ENCODE measurements at regions not wholly inside any gene's neighbourhood (a gene's known extent, or its start where the extent isn't known, plus 50 kb on each side); places are given as distances from the start of the nearest gene placed in this dataset.
A peak's percentile ranks its signal among the peaks of the same experiment; 100 is the strongest.

DNA sequence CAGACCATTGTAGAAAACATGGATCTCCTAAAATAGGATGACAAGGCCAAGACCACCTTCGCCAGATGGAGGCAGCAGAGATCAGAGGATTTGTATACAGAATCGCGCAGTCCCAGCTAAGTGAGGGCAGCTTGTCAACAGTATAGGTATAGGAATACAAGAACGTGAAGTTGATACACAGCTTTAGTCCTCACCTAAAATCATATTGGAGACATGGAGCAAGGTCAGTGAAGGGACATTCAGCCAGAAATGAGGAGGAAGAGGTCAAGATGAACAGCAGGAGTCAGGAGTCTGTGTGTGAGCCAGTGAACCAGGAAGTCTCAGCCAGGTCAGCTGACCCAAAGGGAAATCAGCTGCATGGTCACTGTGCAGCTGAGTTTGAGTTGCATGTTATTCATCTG, 263.4 kb upstream of the PRKCQ start:
- Histone ChIP-seq H3K9me3 (replicated peaks in 1 of 2; ENCODE audit: control insufficient read depth in 2 of 2, insufficient read depth in 1 of 2, low read depth in 1 of 2, low read length in 2 of 2) (peaks cover 2 to 3% of the 10 kb centered on the region in 2 donors), H2BK15ac (ENCODE audit: low read length) (no peak overlapping the region), H3K9ac (ENCODE audit: low read depth, low read length, poor library complexity) (no peak overlapping the region), H3K4me1 (ENCODE audit: control insufficient read depth in 2 of 2, insufficient read depth in 1 of 2, low read depth in 1 of 2, low read length in 2 of 2) (no peaks in the 10 kb centered on the region), H4K8ac (ENCODE audit: low read depth, low read length) (no peak overlapping the region), H4K91ac (ENCODE audit: low read depth, low read length, poor library complexity) (no peak overlapping the region), H3K23ac (ENCODE audit: low read depth, low read length, poor library complexity) (no peak overlapping the region), H3K27me3 (ENCODE audit: control insufficient read depth in 3 of 3, insufficient read depth in 3 of 3, low read depth in 1 of 3, low read length in 3 of 3) (no peaks in the 10 kb centered on the region), H3K4ac (ENCODE audit: low read length) (no peak overlapping the region), H3K14ac (ENCODE audit: low read length) (no peak overlapping the region), H3K4me3 (ENCODE audit: low read length in 2 of 2) (no peak overlapping the region), H2AFZ (ENCODE audit: low read length) (peak overlapping the region; percentile 65), H2BK120ac (ENCODE audit: low read depth, low read length) (no peak overlapping the region), H2BK12ac (ENCODE audit: low read length) (no peak overlapping the region), H2AK5ac (ENCODE audit: low read depth, low read length) (no peak overlapping the region), H3K18ac (ENCODE audit: low read length) (no peak overlapping the region), H2BK5ac (ENCODE audit: low read length) (no peak overlapping the region), H3K4me2 (ENCODE audit: insufficient read depth, low read length, poor library complexity, severe bottlenecking) (no peak overlapping the region), H3K36me3 (replicated peaks in 1 of 2; ENCODE audit: control insufficient read depth in 2 of 2, insufficient read depth in 2 of 2, low read length in 2 of 2) (no peaks in the 10 kb centered on the region), H3K27ac (replicated peaks; ENCODE audit: low read length) (no peak overlapping the region), H3K79me1 (ENCODE audit: low read depth, low read length) (no peaks in the 10 kb centered on the region)
- no peak for DNase-seq (ENCODE audit: low spot score)
- WGBS, 2 donors (ENCODE audit: extremely low coverage in 2 of 2, insufficient read length in 2 of 2, insufficient replicate concordance in 1 of 2): no CpG with 5 or more reads among the region's 4 CpGs

DNA sequence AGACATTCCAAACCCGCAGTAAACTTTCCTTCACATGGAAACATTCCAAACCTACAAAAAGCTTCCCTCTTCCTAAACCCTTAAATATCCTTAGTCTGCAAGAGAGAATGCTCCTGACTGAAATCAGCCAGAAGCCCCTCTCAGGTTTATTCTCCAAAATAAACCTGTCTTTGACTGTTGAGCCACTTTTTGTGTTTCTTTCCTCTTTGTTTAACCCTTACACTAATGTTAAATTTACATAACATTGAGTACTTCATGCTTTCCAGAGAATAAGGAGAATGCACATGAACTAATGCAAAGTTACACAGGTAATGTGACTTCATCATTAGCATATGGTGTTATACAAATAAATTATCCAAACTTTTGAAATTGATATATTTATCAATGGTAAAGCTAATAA, 262.6 kb upstream of the PRKCQ start:
- no CpG with 5 or more reads among the region's 1 CpG for WGBS, 2 donors (ENCODE audit: extremely low coverage in 2 of 2, insufficient read length in 2 of 2, insufficient replicate concordance in 1 of 2)

DNA sequence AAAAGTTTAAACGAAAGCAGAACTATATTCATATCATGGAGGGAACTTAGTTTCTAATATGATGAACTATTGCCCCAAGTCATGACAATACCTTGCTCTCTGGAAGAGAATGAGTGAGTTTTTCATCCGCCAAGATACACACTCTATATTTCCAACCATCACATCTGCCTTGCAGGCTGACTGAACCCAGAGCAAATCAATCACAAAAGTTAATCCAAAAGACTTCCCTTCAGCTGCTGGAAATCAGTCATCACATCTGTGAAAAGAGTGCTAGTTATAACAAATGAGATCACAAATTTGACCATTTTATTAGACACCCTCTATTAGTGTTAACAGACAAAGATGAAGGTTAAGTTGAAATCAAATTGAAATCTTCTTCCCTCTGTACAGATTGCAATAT, 261.7 kb upstream of the PRKCQ start:
- no peaks in the 10 kb centered on the region for H3K4me1 ChIP-seq (ENCODE audit: control insufficient read depth in 2 of 2, insufficient read depth in 1 of 2, low read depth in 1 of 2, low read length in 2 of 2)
- H3K36me3 ChIP-seq (replicated peaks in 1 of 2; ENCODE audit: control insufficient read depth in 2 of 2, insufficient read depth in 2 of 2, low read length in 2 of 2): no peaks in the 10 kb centered on the region
- H2BK120ac ChIP-seq (ENCODE audit: low read depth, low read length): no peak overlapping the region
- peaks cover 2 to 3% of the 10 kb centered on the region in 2 donors for H3K9me3 ChIP-seq (replicated peaks in 1 of 2; ENCODE audit: control insufficient read depth in 2 of 2, insufficient read depth in 1 of 2, low read depth in 1 of 2, low read length in 2 of 2)
- H2AK5ac ChIP-seq (ENCODE audit: low read depth, low read length): no peak overlapping the region
- H3K79me1 ChIP-seq (ENCODE audit: low read depth, low read length): no peaks in the 10 kb centered on the region
- H3K23ac ChIP-seq (ENCODE audit: low read depth, low read length, poor library complexity): no peak overlapping the region
- H2BK15ac ChIP-seq (ENCODE audit: low read length): no peak overlapping the region
- H3K4me2 ChIP-seq (ENCODE audit: insufficient read depth, low read length, poor library complexity, severe bottlenecking): no peak overlapping the region
- no peak overlapping the region for H3K4me3 ChIP-seq (ENCODE audit: low read length in 2 of 2)
- no peak overlapping the region for H2BK5ac ChIP-seq (ENCODE audit: low read length)
- H4K91ac ChIP-seq (ENCODE audit: low read depth, low read length, poor library complexity): no peak overlapping the region
- no peak overlapping the region for H4K8ac ChIP-seq (ENCODE audit: low read depth, low read length)
- no peak overlapping the region for H3K4ac ChIP-seq (ENCODE audit: low read length)
- H3K27me3 ChIP-seq (ENCODE audit: control insufficient read depth in 3 of 3, insufficient read depth in 3 of 3, low read depth in 1 of 3, low read length in 3 of 3): no peaks in the 10 kb centered on the region
- H2BK12ac ChIP-seq (ENCODE audit: low read length): no peak overlapping the region
- no peak overlapping the region for H3K18ac ChIP-seq (ENCODE audit: low read length)
- H2AFZ ChIP-seq (ENCODE audit: low read length): no peak overlapping the region
- H3K14ac ChIP-seq (ENCODE audit: low read length): no peak overlapping the region
- H3K27ac ChIP-seq (replicated peaks; ENCODE audit: low read length): no peak overlapping the region
- H3K9ac ChIP-seq (ENCODE audit: low read depth, low read length, poor library complexity): no peak overlapping the region
- WGBS, 2 donors (ENCODE audit: extremely low coverage in 2 of 2, insufficient read length in 2 of 2, insufficient replicate concordance in 1 of 2): no CpG with 5 or more reads among the region's 2 CpGs
- no peak for DNase-seq (ENCODE audit: low spot score)

More for the DNA sequence above, 262.6 kb upstream of the PRKCQ start:
- Histone ChIP-seq H3K18ac (ENCODE audit: low read length) (no peak overlapping the region), H2AFZ (ENCODE audit: low read length) (no peak overlapping the region), H3K9me3 (replicated peaks in 1 of 2; ENCODE audit: control insufficient read depth in 2 of 2, insufficient read depth in 1 of 2, low read depth in 1 of 2, low read length in 2 of 2) (peaks cover 2 to 3% of the 10 kb centered on the region in 2 donors), H2BK120ac (ENCODE audit: low read depth, low read length) (no peak overlapping the region), H3K4ac (ENCODE audit: low read length) (no peak overlapping the region), H3K79me1 (ENCODE audit: low read depth, low read length) (no peaks in the 10 kb centered on the region), H2BK15ac (ENCODE audit: low read length) (no peak overlapping the region), H3K9ac (ENCODE audit: low read depth, low read length, poor library complexity) (no peak overlapping the region), H4K8ac (ENCODE audit: low read depth, low read length) (no peak overlapping the region), H3K4me3 (ENCODE audit: low read length in 2 of 2) (no peak overlapping the region), H4K91ac (ENCODE audit: low read depth, low read length, poor library complexity) (no peak overlapping the region), H2AK5ac (ENCODE audit: low read depth, low read length) (no peak overlapping the region), H3K36me3 (replicated peaks in 1 of 2; ENCODE audit: control insufficient read depth in 2 of 2, insufficient read depth in 2 of 2, low read length in 2 of 2) (no peaks in the 10 kb centered on the region), H2BK5ac (ENCODE audit: low read length) (no peak overlapping the region), H3K4me1 (ENCODE audit: control insufficient read depth in 2 of 2, insufficient read depth in 1 of 2, low read depth in 1 of 2, low read length in 2 of 2) (no peaks in the 10 kb centered on the region), H3K23ac (ENCODE audit: low read depth, low read length, poor library complexity) (no peak overlapping the region), H3K14ac (ENCODE audit: low read length) (no peak overlapping the region), H3K27me3 (ENCODE audit: control insufficient read depth in 3 of 3, insufficient read depth in 3 of 3, low read depth in 1 of 3, low read length in 3 of 3) (no peaks in the 10 kb centered on the region), H3K27ac (replicated peaks; ENCODE audit: low read length) (no peak overlapping the region), H3K4me2 (ENCODE audit: insufficient read depth, low read length, poor library complexity, severe bottlenecking) (no peak overlapping the region), H2BK12ac (ENCODE audit: low read length) (no peak overlapping the region)
- no peak for DNase-seq (ENCODE audit: low spot score)

DNA sequence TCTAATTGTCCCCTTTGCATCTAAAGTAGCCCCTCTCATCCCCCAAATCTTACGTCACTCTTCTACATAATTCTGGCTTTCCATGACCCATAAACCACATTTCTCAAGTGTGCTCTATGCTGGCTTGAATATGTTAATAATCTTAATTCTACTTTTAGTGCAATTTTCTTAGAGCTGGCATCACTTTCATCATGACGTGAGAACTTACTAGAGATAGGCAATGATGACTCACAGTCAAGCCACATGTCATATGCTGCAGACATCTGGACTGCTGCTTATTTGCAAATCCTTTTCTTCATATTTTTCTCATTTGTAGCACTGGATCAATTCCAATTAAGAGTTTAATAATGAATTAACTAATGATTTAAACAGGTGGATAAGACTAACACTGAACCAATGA, 260.7 kb upstream of the PRKCQ start:
- DNase-seq (ENCODE audit: low spot score): no peak
- Histone ChIP-seq H4K91ac (ENCODE audit: low read depth, low read length, poor library complexity) (no peak overlapping the region), H2AK5ac (ENCODE audit: low read depth, low read length) (no peak overlapping the region), H3K4me2 (ENCODE audit: insufficient read depth, low read length, poor library complexity, severe bottlenecking) (no peak overlapping the region), H3K79me1 (ENCODE audit: low read depth, low read length) (no peaks in the 10 kb centered on the region), H3K4me3 (ENCODE audit: low read length in 2 of 2) (no peak overlapping the region), H3K14ac (ENCODE audit: low read length) (no peak overlapping the region), H3K23ac (ENCODE audit: low read depth, low read length, poor library complexity) (no peak overlapping the region), H2BK5ac (ENCODE audit: low read length) (no peak overlapping the region), H2BK12ac (ENCODE audit: low read length) (no peak overlapping the region), H3K18ac (ENCODE audit: low read length) (no peak overlapping the region), H3K27me3 (ENCODE audit: control insufficient read depth in 3 of 3, insufficient read depth in 3 of 3, low read depth in 1 of 3, low read length in 3 of 3) (no peaks in the 10 kb centered on the region), H2BK15ac (ENCODE audit: low read length) (no peak overlapping the region), H3K36me3 (replicated peaks in 1 of 2; ENCODE audit: control insufficient read depth in 2 of 2, insufficient read depth in 2 of 2, low read length in 2 of 2) (no peaks in the 10 kb centered on the region), H3K9me3 (replicated peaks in 1 of 2; ENCODE audit: control insufficient read depth in 2 of 2, insufficient read depth in 1 of 2, low read depth in 1 of 2, low read length in 2 of 2) (peaks cover 2 to 3% of the 10 kb centered on the region in 2 donors), H2AFZ (ENCODE audit: low read length) (no peak overlapping the region), H4K8ac (ENCODE audit: low read depth, low read length) (no peak overlapping the region), H3K4ac (ENCODE audit: low read length) (no peak overlapping the region), H2BK120ac (ENCODE audit: low read depth, low read length) (no peak overlapping the region), H3K27ac (replicated peaks; ENCODE audit: low read length) (no peak overlapping the region), H3K4me1 (ENCODE audit: control insufficient read depth in 2 of 2, insufficient read depth in 1 of 2, low read depth in 1 of 2, low read length in 2 of 2) (no peaks in the 10 kb centered on the region), H3K9ac (ENCODE audit: low read depth, low read length, poor library complexity) (no peak overlapping the region)
- no CpG with 5 or more reads among the region's 2 CpGs for WGBS, 2 donors (ENCODE audit: extremely low coverage in 2 of 2, insufficient read length in 2 of 2, insufficient replicate concordance in 1 of 2)

All from neuronal stem cell (in vitro differentiated cells).